SK-N-SH (cell line): ENCODE measurements at regions not wholly inside any gene's neighbourhood (a gene's known extent, or its start where the extent isn't known, plus 50 kb on each side); places are given as distances from the start of the nearest gene placed in this dataset.

Source experiments
- CTCF ChIA-PET: fragments of 300-600, 350-600 bp; formaldehyde crosslinking; extraction: SDS; loops from one replicate; lab custom pipeline; 2021; lab: Yijun Ruan, JAX
- POLR2A ChIA-PET: fragments of 350-600 bp; sonication (Branson Sonifier 250); formaldehyde crosslinking; extraction: SDS; loops from one replicate; lab custom pipeline; 2020; ENCODE audit warnings: antibody characterized with exemption, inconsistent platforms; lab: Yijun Ruan, JAX
- DNase-seq: peaks from one replicate; pipeline ENCODE4 v3.0.0; 2012
- H2AFZ ChIP-seq: fragments of 200-600 bp; sonication (generic); 2 replicates; pipeline ENCODE4 v1.8.1; 2016; ENCODE audit warnings: antibody characterized with exemption, mild to moderate bottlenecking, low read depth
- H3F3A ChIP-seq: fragments of 200-600 bp; sonication (generic); replicated peaks from 2 replicates; pipeline ENCODE3; 2016; ENCODE audit warnings: antibody characterized with exemption, mild to moderate bottlenecking; ENCODE audit not compliant: insufficient read depth
- H3K27ac ChIP-seq, 2 experiments: fragments of 200-500 bp in 1 of 2; fragments of 200-600 bp in 1 of 2; sonication (Bioruptor generic) in 1 of 2; sonication (generic), shearing (Covaris generic) in 1 of 2; 2 replicates each; pipeline versions ENCODE4 v1.5.1 to v1.6.1; 2014 to 2016; ENCODE audit warnings: low read depth in 2 of 2, inconsistent platforms in 1 of 2, low read length in 1 of 2, mild to moderate bottlenecking in 1 of 2, mixed read lengths in 1 of 2
- H3K27me3 ChIP-seq: fragments of 200-600 bp; sonication (generic), shearing (Covaris generic); 2 replicates; pipeline ENCODE4 v1.6.1; 2016; ENCODE audit warnings: mixed run types; ENCODE audit not compliant: insufficient read depth
- H3K36me3 ChIP-seq, 2 experiments: fragments of 200-500 bp in 1 of 2; fragments of 200-600 bp in 1 of 2; sonication (Bioruptor generic) in 1 of 2; sonication (generic) in 1 of 2; replicated peaks in 1 of 2; 2 replicates each; pipeline versions ENCODE3 to v1.5.1; 2014 to 2016; ENCODE audit warnings: low read length in 1 of 2, mild to moderate bottlenecking in 1 of 2; ENCODE audit not compliant: insufficient read depth in 2 of 2, control insufficient read depth in 1 of 2
- H3K4me1 ChIP-seq, 2 experiments: fragments of 200-500 bp in 1 of 2; fragments of 200-600 bp in 1 of 2; sonication (Bioruptor generic) in 1 of 2; sonication (generic), shearing (Covaris generic) in 1 of 2; 2 replicates each; pipeline versions ENCODE4 v1.5.1 to v1.6.1; 2014 to 2016; ENCODE audit warnings: low read depth in 1 of 2, low read length in 1 of 2, mixed run types in 1 of 2; ENCODE audit not compliant: insufficient read depth in 2 of 2, control insufficient read depth in 1 of 2
- H3K4me2 ChIP-seq: fragments of 200-600 bp; sonication (generic), shearing (Covaris generic); 2 replicates; pipeline ENCODE4 v1.6.1; 2017; ENCODE audit warnings: mixed run types
- H3K4me3 ChIP-seq, 2 experiments: fragments of 200-500 bp in 1 of 2; fragments of 200-600 bp in 1 of 2; sonication (Bioruptor generic) in 1 of 2; sonication (generic), shearing (Covaris generic) in 1 of 2; 2 replicates each; pipeline versions ENCODE4 v1.5.1 to v1.8.1; 2014 to 2016; ENCODE audit warnings: low read depth in 2 of 2, inconsistent platforms in 1 of 2, low read length in 1 of 2, mild to moderate bottlenecking in 1 of 2, mixed read lengths in 1 of 2, moderate library complexity in 1 of 2
- H3K79me2 ChIP-seq: fragments of 200-600 bp; sonication (generic); 2 replicates; pipeline ENCODE4 v1.8.1; 2017; ENCODE audit warnings: mild to moderate bottlenecking; ENCODE audit not compliant: insufficient read depth
- H3K9ac ChIP-seq: fragments of 200-600 bp; sonication (generic); 2 replicates; pipeline ENCODE4 v1.6.1; 2017; ENCODE audit warnings: mixed run types
- H3K9me2 ChIP-seq: fragments of 200-600 bp; sonication (generic); 2 replicates; pipeline ENCODE4 v1.6.1; 2017; ENCODE audit warnings: mixed run types
- H3K9me3 ChIP-seq: fragments of 200-600 bp; sonication (generic); 2 replicates; pipeline ENCODE4 v1.6.1; 2017; ENCODE audit warnings: mixed run types, mild to moderate bottlenecking, moderate library complexity
- H4K20me1 ChIP-seq: fragments of 200-600 bp; sonication (generic); 2 replicates; pipeline ENCODE4 v1.6.1; 2017; ENCODE audit warnings: mild to moderate bottlenecking, mixed run types; ENCODE audit not compliant: insufficient read depth
- CHD2 ChIP-seq: fragments of 150-350 bp; IDR thresholded peaks from 2 replicates; pipeline ENCODE4 v1.6.1; 2018; ENCODE audit warnings: low read length; ENCODE audit not compliant: partially characterized antibody
- ELF1 ChIP-seq: IDR thresholded peaks from 2 replicates; pipeline ENCODE4 v1.4.0; 2012
- EZH2phosphoT487 ChIP-seq: fragments of 200-600 bp; sonication (generic); IDR thresholded peaks from 2 replicates; pipeline ENCODE4 v1.6.1; 2017; ENCODE audit warnings: low read depth, mixed run types, mild to moderate bottlenecking, antibody characterized with exemption, moderate library complexity, borderline replicate concordance
- FOXM1 ChIP-seq: IDR thresholded peaks from 2 replicates; pipeline ENCODE4 v1.4.0; 2012; ENCODE audit warnings: low read depth, mild to moderate bottlenecking
- GABPA ChIP-seq: IDR thresholded peaks from 2 replicates; pipeline ENCODE4 v1.4.0; 2012; ENCODE audit warnings: low read depth, mild to moderate bottlenecking
- RAD21 ChIP-seq: IDR thresholded peaks from 2 replicates; pipeline ENCODE4 v1.6.1; 2012; ENCODE audit warnings: mild to moderate bottlenecking, low read length
- RXRA ChIP-seq: IDR thresholded peaks from 2 replicates; pipeline ENCODE4 v1.4.0; 2012; ENCODE audit warnings: low read depth, mild to moderate bottlenecking, borderline replicate concordance
- SMC3 ChIP-seq: IDR thresholded peaks from 2 replicates; pipeline ENCODE4 v1.6.1; 2012; ENCODE audit warnings: low read depth, low read length, improper control_type of control experiment
- TAF1 ChIP-seq: IDR thresholded peaks from 2 replicates; pipeline ENCODE4 v1.6.1; 2012; ENCODE audit warnings: low read depth, mild to moderate bottlenecking, low read length, moderate library complexity, borderline replicate concordance
- TCF12 ChIP-seq: IDR thresholded peaks from 2 replicates; pipeline ENCODE4 v1.4.0; 2012
- USF1 ChIP-seq: IDR thresholded peaks from 2 replicates; pipeline ENCODE4 v1.4.0; 2012; ENCODE audit warnings: low read depth, borderline replicate concordance
- YY1 ChIP-seq: IDR thresholded peaks from 2 replicates; pipeline ENCODE4 v1.4.0; 2012; ENCODE audit warnings: low read depth, mild to moderate bottlenecking
- WGBS: methylation state at CpG from one replicate; pipeline ENCODE4 v1.1.6; 2017; ENCODE audit warnings: low lambda C conversion rate; 5-methylcytosine and 5-hydroxymethylcytosine counted together
- TF ChIP-seq, protein P1 (sequence below): fragments of 200-600 bp; sonication (generic); IDR thresholded peaks from 2 replicates; pipeline ENCODE4 v1.6.1; 2017; ENCODE audit warnings: antibody characterized with exemption, mild to moderate bottlenecking, moderate library complexity
- TF ChIP-seq, protein P2 (sequence below): fragments of 150-350 bp; IDR thresholded peaks from 2 replicates; pipeline ENCODE4 v1.6.1; 2017; ENCODE audit warnings: antibody characterized with exemption, low read length, low read depth, borderline replicate concordance
- TF ChIP-seq, protein P3 (sequence below): IDR thresholded peaks from 2 replicates; pipeline ENCODE4 v1.4.0; 2012; ENCODE audit warnings: low read depth, borderline replicate concordance

- H3K27me3 ChIP-seq: no peaks in the 10 kb centered on the region
- H3K4me3 ChIP-seq: no peak overlapping the region
- ChIA-PET CTCF (no interaction called here), POLR2A (no interaction called here)
- H3K36me3 ChIP-seq: no peaks in the 10 kb centered on the region
- H3K9me3 ChIP-seq: no peaks in the 10 kb centered on the region
- WGBS: 27% methylated on average over 3 of the region's 3 CpGs
- no peak for DNase-seq
- H4K20me1 ChIP-seq: no peaks in the 10 kb centered on the region
- H3F3A ChIP-seq: no peaks in the 10 kb centered on the region
- no peak overlapping the region for H3K9ac ChIP-seq
- TF ChIP-seq EZH2phosphoT487 (no peak), FOXM1 (no peak), RXRA (no peak), SMC3 (no peak)
- TF ChIP-seq, all 33 proteins: peak for 0
- H3K4me1 ChIP-seq: peaks cover 0 to 3% of the 10 kb centered on the region in 2 experiments; a peak in 1 of 4 replicates
- no peaks in the 10 kb centered on the region for H3K9me2 ChIP-seq
- H3K4me2 ChIP-seq: no peak overlapping the region
- no peak overlapping the region for H3K27ac ChIP-seq
- H2AFZ ChIP-seq: no peak overlapping the region
- no peaks in the 10 kb centered on the region for H3K79me2 ChIP-seq
Observed at GRCh38 chr9:118303216-118303615, 599.0 kb downstream of the TLR4 start.

GRCh38 chr9:118305331-118305730 lies 601.1 kb downstream of the TLR4 start:
- Histone ChIP-seq H3K4me1 (no peaks in the 10 kb centered on the region), H3K79me2 (no peaks in the 10 kb centered on the region), H3K9me2 (no peaks in the 10 kb centered on the region), H3K36me3 (no peaks in the 10 kb centered on the region), H3K27ac (no peak overlapping the region), H3F3A (no peaks in the 10 kb centered on the region), H3K9ac (no peak overlapping the region), H2AFZ (no peak overlapping the region), H3K27me3 (no peaks in the 10 kb centered on the region), H3K4me2 (no peak overlapping the region), H3K4me3 (no peak overlapping the region), H3K9me3 (no peaks in the 10 kb centered on the region)
- DNase-seq: no peak
- 15% methylated on average over 1 of the region's 1 CpG for WGBS
- ChIA-PET POLR2A (no interaction called here), CTCF (no interaction called here)
- no peak for TF ChIP-seq EZH2phosphoT487
- TF ChIP-seq TCF12: no peak
- TF ChIP-seq RXRA: no peak
- TF ChIP-seq, protein P1, sequence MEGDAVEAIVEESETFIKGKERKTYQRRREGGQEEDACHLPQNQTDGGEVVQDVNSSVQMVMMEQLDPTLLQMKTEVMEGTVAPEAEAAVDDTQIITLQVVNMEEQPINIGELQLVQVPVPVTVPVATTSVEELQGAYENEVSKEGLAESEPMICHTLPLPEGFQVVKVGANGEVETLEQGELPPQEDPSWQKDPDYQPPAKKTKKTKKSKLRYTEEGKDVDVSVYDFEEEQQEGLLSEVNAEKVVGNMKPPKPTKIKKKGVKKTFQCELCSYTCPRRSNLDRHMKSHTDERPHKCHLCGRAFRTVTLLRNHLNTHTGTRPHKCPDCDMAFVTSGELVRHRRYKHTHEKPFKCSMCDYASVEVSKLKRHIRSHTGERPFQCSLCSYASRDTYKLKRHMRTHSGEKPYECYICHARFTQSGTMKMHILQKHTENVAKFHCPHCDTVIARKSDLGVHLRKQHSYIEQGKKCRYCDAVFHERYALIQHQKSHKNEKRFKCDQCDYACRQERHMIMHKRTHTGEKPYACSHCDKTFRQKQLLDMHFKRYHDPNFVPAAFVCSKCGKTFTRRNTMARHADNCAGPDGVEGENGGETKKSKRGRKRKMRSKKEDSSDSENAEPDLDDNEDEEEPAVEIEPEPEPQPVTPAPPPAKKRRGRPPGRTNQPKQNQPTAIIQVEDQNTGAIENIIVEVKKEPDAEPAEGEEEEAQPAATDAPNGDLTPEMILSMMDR: no peak
- TF ChIP-seq, protein P2, sequence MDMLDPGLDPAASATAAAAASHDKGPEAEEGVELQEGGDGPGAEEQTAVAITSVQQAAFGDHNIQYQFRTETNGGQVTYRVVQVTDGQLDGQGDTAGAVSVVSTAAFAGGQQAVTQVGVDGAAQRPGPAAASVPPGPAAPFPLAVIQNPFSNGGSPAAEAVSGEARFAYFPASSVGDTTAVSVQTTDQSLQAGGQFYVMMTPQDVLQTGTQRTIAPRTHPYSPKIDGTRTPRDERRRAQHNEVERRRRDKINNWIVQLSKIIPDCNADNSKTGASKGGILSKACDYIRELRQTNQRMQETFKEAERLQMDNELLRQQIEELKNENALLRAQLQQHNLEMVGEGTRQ: no peak
- no peak for TF ChIP-seq GABPA
- TF ChIP-seq ELF1: no peak
- TF ChIP-seq YY1: no peak
- TF ChIP-seq SMC3: no peak
- no peak for TF ChIP-seq RAD21
- no peak for TF ChIP-seq TAF1
- TF ChIP-seq, protein P3, sequence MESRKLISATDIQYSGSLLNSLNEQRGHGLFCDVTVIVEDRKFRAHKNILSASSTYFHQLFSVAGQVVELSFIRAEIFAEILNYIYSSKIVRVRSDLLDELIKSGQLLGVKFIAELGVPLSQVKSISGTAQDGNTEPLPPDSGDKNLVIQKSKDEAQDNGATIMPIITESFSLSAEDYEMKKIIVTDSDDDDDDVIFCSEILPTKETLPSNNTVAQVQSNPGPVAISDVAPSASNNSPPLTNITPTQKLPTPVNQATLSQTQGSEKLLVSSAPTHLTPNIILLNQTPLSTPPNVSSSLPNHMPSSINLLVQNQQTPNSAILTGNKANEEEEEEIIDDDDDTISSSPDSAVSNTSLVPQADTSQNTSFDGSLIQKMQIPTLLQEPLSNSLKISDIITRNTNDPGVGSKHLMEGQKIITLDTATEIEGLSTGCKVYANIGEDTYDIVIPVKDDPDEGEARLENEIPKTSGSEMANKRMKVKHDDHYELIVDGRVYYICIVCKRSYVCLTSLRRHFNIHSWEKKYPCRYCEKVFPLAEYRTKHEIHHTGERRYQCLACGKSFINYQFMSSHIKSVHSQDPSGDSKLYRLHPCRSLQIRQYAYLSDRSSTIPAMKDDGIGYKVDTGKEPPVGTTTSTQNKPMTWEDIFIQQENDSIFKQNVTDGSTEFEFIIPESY: no peak
- no peak for TF ChIP-seq CHD2
- TF ChIP-seq USF1: no peak
- TF ChIP-seq, all 33 proteins: peak for 0
- H4K20me1 ChIP-seq: no peaks in the 10 kb centered on the region
